CMK (cell line): ENCODE measurements at regions not wholly inside any gene's neighbourhood (a gene's known extent, or its start where the extent isn't known, plus 50 kb on each side); places are given as distances from the start of the nearest gene placed in this dataset.

ENCODE experiments used
- DNase-seq: peaks from one replicate; pipeline ENCODE4 v3.0.0-alpha.2; 2010; ENCODE audit warnings: low read depth

GRCh38 chr16:73529303-73530012, 481.5 kb upstream of the ZFHX3 start:
- DNase-seq, result no peak

- no peak for DNase-seq
Measured at GRCh38 chr16:73527187-73527586, 479.3 kb upstream of the ZFHX3 start.

- no peak for DNase-seq
Measured at GRCh38 chr16:73526011-73526804, 478.3 kb upstream of the ZFHX3 start.

- DNase-seq, result no peak
Measured at GRCh38 chr16:73523209-73523608, 475.3 kb upstream of the ZFHX3 start.

- no peak for DNase-seq
Measured at GRCh38 chr16:73521499-73521898, 473.6 kb upstream of the ZFHX3 start.

- no peak for DNase-seq
Measured at GRCh38 chr16:73515616-73516015, 467.7 kb upstream of the ZFHX3 start.

GRCh38 chr16:73510852-73511251, 462.9 kb upstream of the ZFHX3 start:
- no peak for DNase-seq

GRCh38 chr16:73506568-73507056, 458.7 kb upstream of the ZFHX3 start:
- no peak for DNase-seq

- DNase-seq, result no peak
Measured at GRCh38 chr16:73505577-73505976, 457.6 kb upstream of the ZFHX3 start.

GRCh38 chr16:73504591-73505575, 457.0 kb upstream of the ZFHX3 start:
- DNase-seq, result no peak

- no peak for DNase-seq
Measured at GRCh38 chr16:73503093-73503492, 455.2 kb upstream of the ZFHX3 start.

GRCh38 chr16:73499276-73499675, 451.3 kb upstream of the ZFHX3 start:
- no peak for DNase-seq

- DNase-seq, result no peak
Measured at GRCh38 chr16:73485880-73486279, 438.0 kb upstream of the ZFHX3 start.

- no peak for DNase-seq
Measured at GRCh38 chr16:73483934-73484711, 436.2 kb upstream of the ZFHX3 start.

GRCh38 chr16:73483076-73483791, 435.3 kb upstream of the ZFHX3 start:
- no peak for DNase-seq

GRCh38 chr16:73482310-73482709, 434.4 kb upstream of the ZFHX3 start:
- DNase-seq, result no peak

- no peak for DNase-seq
Measured at GRCh38 chr16:73480381-73480780, 432.5 kb upstream of the ZFHX3 start.

- DNase-seq, result no peak
Measured at GRCh38 chr16:73473713-73474112, 425.8 kb upstream of the ZFHX3 start.

- DNase-seq, result no peak
Measured at GRCh38 chr16:73464834-73465233, 416.9 kb upstream of the ZFHX3 start.

GRCh38 chr16:73459586-73459985, 411.7 kb upstream of the ZFHX3 start:
- DNase-seq, result no peak

GRCh38 chr16:73457851-73458250, 409.9 kb upstream of the ZFHX3 start:
- no peak for DNase-seq
